ENCODE measurements at regions not wholly inside any gene's neighbourhood (a gene's known extent, or its start where the extent isn't known, plus 50 kb on each side); places are given as distances from the start of the nearest gene placed in this dataset.

GRCh38 chr9:109880276-109881169 is 100.5 kb downstream of the PALM2AKAP2 start:
- peak; percentile 47 for DNase-seq (ENCODE audit: low spot score)
- H3K4me2 ChIP-seq = no peak overlapping the region
- H3K4me1 ChIP-seq (ENCODE audit: insufficient read depth) = no peaks in the 10 kb centered on the region
- TF ChIP-seq CTCF (IDR thresholded peaks at IDR 0.05; ENCODE audit: poor library complexity) (peak; percentile 41), EZH2phosphoT487 (IDR thresholded peaks at IDR 0.05; ENCODE audit: low read depth, severe bottlenecking, unreplicated experiment) (no peak)
- H3K27me3 ChIP-seq = no peaks in the 10 kb centered on the region
- WGBS (ENCODE audit: low lambda C conversion rate, missing lambda C conversion rate) = 76% methylated on average over 10 of the region's 10 CpGs
- no peak overlapping the region for H2AFZ ChIP-seq
- no peaks in the 10 kb centered on the region for H3K9me2 ChIP-seq (replicated peaks; ENCODE audit: insufficient read depth)
- no peak overlapping the region for H3K4me3 ChIP-seq
- H3K9me3 ChIP-seq (ENCODE audit: low read depth) = no peaks in the 10 kb centered on the region
- H3K79me2 ChIP-seq = no peaks in the 10 kb centered on the region
- H4K20me1 ChIP-seq (ENCODE audit: insufficient read depth, poor library complexity, severe bottlenecking) = no peaks in the 10 kb centered on the region
- H3K27ac ChIP-seq = no peak overlapping the region
- H3K36me3 ChIP-seq (replicated peaks; ENCODE audit: insufficient read depth, low read depth) = no peaks in the 10 kb centered on the region

GRCh38 chr9:109883623-109884022 is 103.6 kb downstream of the PALM2AKAP2 start:
- WGBS (ENCODE audit: low lambda C conversion rate, missing lambda C conversion rate) = 58% methylated on average over 3 of the region's 3 CpGs

GRCh38 chr9:109886041-109886440 is 106.0 kb downstream of the PALM2AKAP2 start:
- Histone ChIP-seq H2AFZ (no peak overlapping the region), H3K4me1 (ENCODE audit: insufficient read depth) (no peaks in the 10 kb centered on the region), H3K79me2 (no peaks in the 10 kb centered on the region), H3K36me3 (replicated peaks; ENCODE audit: insufficient read depth, low read depth) (no peaks in the 10 kb centered on the region), H3K4me2 (no peak overlapping the region), H3K9me2 (replicated peaks; ENCODE audit: insufficient read depth) (no peaks in the 10 kb centered on the region), H3K4me3 (no peak overlapping the region), H3K27me3 (no peaks in the 10 kb centered on the region), H4K20me1 (ENCODE audit: insufficient read depth, poor library complexity, severe bottlenecking) (no peaks in the 10 kb centered on the region), H3K9me3 (ENCODE audit: low read depth) (no peaks in the 10 kb centered on the region), H3K27ac (no peak overlapping the region)
- 91% methylated on average over 6 of the region's 6 CpGs for WGBS (ENCODE audit: low lambda C conversion rate, missing lambda C conversion rate)
- no peak for TF ChIP-seq EZH2 (IDR thresholded peaks at IDR 0.05; ENCODE audit: borderline replicate concordance)
- no peak for TF ChIP-seq EZH2phosphoT487 (IDR thresholded peaks at IDR 0.05; ENCODE audit: low read depth, severe bottlenecking, unreplicated experiment)
- no peak for TF ChIP-seq CTCF (IDR thresholded peaks at IDR 0.05; ENCODE audit: poor library complexity)
- DNase-seq (ENCODE audit: low spot score) = no peak

More at GRCh38 chr9:109883623-109884022, 103.6 kb downstream of the PALM2AKAP2 start:
- no peaks in the 10 kb centered on the region for H4K20me1 ChIP-seq (ENCODE audit: insufficient read depth, poor library complexity, severe bottlenecking)
- no peaks in the 10 kb centered on the region for H3K79me2 ChIP-seq
- no peaks in the 10 kb centered on the region for H3K36me3 ChIP-seq (replicated peaks; ENCODE audit: insufficient read depth, low read depth)
- H3K27ac ChIP-seq = no peak overlapping the region
- no peaks in the 10 kb centered on the region for H3K27me3 ChIP-seq
- H2AFZ ChIP-seq = no peak overlapping the region
- no peaks in the 10 kb centered on the region for H3K9me2 ChIP-seq (replicated peaks; ENCODE audit: insufficient read depth)
- H3K4me2 ChIP-seq = no peak overlapping the region
- no peak for TF ChIP-seq EZH2 (IDR thresholded peaks at IDR 0.05; ENCODE audit: borderline replicate concordance)
- TF ChIP-seq CTCF (IDR thresholded peaks at IDR 0.05; ENCODE audit: poor library complexity) = no peak
- no peak for TF ChIP-seq EZH2phosphoT487 (IDR thresholded peaks at IDR 0.05; ENCODE audit: low read depth, severe bottlenecking, unreplicated experiment)
- DNase-seq (ENCODE audit: low spot score) = no peak
- no peak overlapping the region for H3K4me3 ChIP-seq
- no peaks in the 10 kb centered on the region for H3K4me1 ChIP-seq (ENCODE audit: insufficient read depth)
- H3K9me3 ChIP-seq (ENCODE audit: low read depth) = no peaks in the 10 kb centered on the region

Measured in hepatocyte (in vitro differentiated cells).